HG03565 (cell line): ENCODE measurements at regions not wholly inside any gene's neighbourhood (a gene's known extent, or its start where the extent isn't known, plus 50 kb on each side); places are given as distances from the start of the nearest gene placed in this dataset.
A peak's percentile ranks its signal among the peaks of the same experiment; 100 is the strongest.
"Not testable (repeated sequence)": the region's sequence is repeated elsewhere in the genome, so short reads cannot be mapped to it uniquely, and the experiment has no call there.

Source experiments
- ATAC-seq: cut with Tn5 transposase; IDR thresholded peaks from one replicate; pipeline ENCODE4 v1.9.1; 2021; ENCODE audit warnings: mild to moderate bottlenecking, moderate library complexity; ENCODE audit not compliant: unreplicated experiment

GRCh38 chr21:14687268-14687625 lies 141.1 kb upstream of the SAMSN1 start:
- ATAC-seq = peak; percentile 57

- ATAC-seq = peak; percentile 37
These were observed 140.6 kb upstream of the SAMSN1 start for GRCh38 chr21:14686466-14687267.

DNA sequence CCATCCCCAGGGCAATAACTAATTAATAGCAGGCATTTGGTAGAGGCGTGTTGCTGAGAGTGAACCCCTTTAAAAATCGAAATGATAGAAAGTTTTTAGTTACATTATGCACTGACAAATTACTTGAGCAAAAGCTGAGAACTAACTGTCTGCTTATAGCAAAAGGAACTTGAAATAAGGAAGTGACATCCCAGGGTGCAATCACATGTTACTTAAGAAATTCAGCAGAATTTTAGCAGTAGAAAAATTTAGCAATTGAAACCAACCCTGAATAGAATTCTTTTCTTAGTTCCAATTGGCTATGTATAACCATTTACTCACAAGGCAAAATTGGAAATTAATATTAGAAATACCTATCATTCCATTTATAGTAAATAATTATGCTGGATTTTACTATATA lies 139.5 kb upstream of the SAMSN1 start:
- ATAC-seq = no peak

DNA sequence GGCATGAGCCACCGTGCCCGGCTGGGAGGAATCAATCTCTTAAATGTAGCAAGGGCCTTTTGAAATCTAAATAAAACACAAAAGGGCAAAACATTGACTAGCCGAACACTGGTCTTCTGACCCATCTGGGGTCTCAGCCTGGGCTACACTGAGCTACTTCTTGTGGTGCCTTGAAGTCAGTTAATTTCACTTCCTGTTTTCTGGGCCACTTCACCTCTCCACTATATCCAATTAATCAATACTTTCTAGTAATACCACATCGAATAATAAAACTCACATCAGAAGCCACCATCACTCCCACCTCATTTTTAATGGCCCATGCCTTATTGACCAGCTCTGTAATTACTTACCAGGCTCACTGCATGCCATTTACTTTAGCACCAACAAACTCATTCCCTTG lies 138.0 kb upstream of the SAMSN1 start:
- ATAC-seq = no peak

GRCh38 chr21:14683063-14683462 lies 136.9 kb upstream of the SAMSN1 start:
- ATAC-seq = no peak

DNA sequence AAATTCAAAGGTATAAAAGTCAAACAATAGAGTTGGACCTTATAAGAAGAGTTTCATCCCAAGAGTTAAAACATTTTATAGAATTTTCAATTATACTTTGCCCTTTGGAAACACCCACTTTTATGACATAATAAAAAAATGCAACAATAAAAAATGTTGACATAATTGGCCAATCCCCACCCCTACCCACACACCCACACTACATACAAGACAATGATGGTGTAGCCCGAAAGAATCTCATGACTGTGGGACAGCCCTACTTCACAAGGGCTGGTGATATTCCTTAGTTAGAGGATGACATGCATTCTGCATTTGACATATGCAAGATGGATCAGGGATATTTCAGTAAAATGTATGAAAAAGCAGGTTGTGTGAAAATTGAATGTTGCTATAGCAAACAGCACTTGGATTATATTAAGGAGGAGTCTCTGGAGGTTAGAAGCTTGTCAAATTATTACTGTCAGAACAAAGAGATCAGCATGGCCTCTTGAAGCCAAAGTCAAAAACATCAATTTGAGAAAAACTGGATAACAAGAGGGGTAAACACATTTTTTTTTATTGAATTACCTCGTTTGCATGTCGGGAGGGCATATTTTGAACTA lies 133.0 kb upstream of the SAMSN1 start:
- ATAC-seq = no peak

DNA sequence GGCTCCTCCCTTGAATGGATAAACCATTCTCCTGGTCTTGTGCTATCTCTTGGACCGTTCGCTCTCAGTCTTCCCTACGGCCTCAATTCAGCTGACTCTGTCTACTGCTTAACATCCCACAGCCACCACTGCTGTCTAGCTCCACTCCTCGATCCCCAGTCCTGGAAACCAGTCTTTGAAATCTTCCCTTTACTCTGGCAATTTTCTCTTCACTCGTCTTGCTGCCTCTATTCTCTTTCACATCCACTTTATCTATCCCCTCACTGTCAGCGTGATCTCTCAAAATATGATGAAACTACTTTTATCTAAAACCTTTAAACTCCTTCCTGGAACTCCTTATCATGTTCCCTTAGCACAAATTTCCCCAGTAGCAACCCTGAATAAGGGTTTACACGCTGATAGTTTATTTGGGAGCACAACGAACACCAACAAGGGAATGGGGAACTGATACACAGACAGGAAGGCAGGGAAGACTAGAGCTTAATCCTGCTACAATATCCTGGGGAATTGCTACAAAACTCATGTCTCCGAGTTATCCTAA lies 131.6 kb upstream of the SAMSN1 start:
- ATAC-seq = no peak

GRCh38 chr21:14677013-14677412 lies 130.9 kb upstream of the SAMSN1 start:
- ATAC-seq = no peak

DNA sequence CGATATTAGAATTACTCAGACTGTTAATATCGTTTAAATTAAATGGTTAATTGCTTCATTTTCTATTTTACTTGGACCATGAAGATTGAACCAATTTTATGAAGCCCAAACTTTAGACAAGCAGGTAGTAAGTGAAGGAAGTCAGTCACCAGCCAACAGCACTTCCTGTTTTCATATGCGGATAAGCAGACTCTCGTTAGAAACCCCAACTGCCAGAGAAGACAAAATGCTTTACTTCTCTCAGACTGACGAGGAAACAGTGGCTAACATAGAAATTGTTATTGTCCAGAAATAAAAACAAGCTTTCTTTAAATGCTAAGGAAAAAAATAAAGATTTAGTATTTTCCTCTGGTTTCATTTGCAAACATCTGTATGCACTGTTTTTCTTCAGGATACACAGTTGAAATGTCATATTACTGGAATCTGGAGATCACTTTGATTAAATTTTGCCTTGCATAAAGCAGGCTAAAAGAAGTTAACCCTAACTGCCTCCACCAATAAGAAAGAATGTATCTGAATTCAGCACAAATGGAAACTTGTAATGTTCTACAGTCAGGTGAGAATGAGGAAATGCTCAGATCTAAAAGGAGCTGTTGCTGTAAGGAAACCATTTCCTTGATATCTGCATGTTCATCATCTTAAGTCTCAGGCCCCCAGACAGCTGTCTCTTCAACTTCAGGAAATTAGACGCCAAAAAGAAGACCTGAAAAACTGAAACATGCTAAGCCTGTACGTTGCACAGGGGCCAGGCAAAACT lies 129.8 kb upstream of the SAMSN1 start:
- peak; percentile 48 for ATAC-seq

- no peak for ATAC-seq
These were observed 127.5 kb upstream of the SAMSN1 start for GRCh38 chr21:14673649-14674048.

GRCh38 chr21:14672466-14672865 lies 126.4 kb upstream of the SAMSN1 start:
- ATAC-seq = no peak

DNA sequence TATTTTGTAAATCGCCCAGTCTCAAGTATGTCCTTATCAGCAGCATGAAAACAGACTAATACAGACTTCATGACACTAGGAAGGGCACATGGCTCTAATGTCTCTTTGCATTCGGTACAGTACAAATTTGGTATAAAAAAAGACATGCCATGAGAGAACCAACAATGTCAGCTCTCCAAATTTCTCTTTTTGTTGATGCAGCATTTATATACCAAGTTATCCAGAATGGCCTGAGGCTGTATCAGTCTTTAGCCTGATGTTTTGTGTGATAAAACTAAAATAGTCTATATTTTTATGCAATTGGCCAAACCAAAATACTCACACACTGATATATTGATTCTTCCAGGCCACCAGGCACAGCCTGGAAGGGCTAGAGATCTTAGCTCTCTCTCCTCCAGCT lies 124.3 kb upstream of the SAMSN1 start:
- no peak for ATAC-seq

DNA sequence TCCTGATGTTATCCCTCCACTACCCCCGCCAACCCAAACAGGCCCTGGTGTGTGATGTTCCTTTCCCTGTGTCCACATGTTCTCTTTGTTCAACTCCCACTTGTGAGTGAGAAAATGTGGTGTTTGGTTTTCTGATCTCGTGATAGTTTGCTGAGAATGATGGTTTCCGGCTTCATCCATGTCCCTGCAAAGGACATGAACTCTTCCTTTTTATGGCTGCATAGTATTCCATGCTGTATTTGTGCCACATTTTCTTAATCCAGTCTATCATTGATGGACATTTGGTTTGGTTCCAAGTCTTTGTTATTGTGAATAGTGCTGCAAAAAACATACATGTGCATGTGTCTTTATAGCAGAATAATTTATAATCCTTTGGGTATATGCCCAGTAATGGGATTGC lies 123.0 kb upstream of the SAMSN1 start:
- ATAC-seq = not testable (repeated sequence)

GRCh38 chr21:14657241-14658008 lies 111.3 kb upstream of the SAMSN1 start:
- no peak for ATAC-seq

- no peak for ATAC-seq
These were observed 100.8 kb upstream of the SAMSN1 start for GRCh38 chr21:14646893-14647292.

DNA sequence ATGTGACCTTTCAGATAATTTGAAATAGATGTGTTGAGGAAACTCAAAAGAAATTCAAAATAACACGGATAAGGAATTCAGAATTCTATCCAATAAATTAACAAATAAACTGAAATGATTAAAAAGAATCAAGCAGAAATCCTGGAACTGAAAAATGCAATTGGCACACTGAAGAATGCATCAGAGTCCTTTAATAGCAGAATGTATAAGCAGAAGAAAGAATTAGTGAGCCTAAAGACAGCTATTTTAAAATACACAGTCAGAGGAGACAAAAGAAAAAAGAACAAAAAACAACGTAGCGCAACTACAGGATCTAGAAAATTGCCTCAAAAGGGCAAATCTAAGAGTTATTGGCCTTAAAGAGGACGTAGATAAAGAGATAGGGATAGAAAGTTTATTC lies 99.6 kb upstream of the SAMSN1 start:
- ATAC-seq = no peak

- no peak for ATAC-seq
These were observed 86.2 kb upstream of the SAMSN1 start for GRCh38 chr21:14632359-14632758.

DNA sequence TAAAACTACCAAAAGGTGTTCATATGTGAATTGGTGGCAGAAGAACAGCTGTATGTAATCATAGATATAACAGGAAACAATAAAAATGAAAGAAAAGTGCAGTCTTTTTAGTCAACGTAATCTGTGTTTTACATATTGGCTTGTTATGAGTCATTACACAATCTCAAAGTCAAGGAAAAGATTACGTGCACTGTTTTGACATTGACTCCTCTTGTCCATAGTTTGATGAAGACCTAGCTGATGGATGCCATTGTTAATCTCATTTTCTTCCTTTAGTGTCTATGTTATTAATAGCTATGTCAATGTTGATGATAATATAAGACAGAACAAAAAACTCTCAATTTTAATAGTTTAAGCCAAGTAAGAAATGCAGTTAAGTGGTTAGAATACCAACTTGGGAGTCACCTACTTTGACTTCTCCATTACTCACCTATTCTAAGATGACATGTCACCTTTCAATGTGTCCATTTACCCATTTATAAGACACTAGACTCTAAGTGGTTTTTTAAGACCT lies 84.5 kb upstream of the SAMSN1 start:
- peak; percentile 69 for ATAC-seq

GRCh38 chr21:14629461-14629860 lies 83.3 kb upstream of the SAMSN1 start:
- ATAC-seq = no peak

DNA sequence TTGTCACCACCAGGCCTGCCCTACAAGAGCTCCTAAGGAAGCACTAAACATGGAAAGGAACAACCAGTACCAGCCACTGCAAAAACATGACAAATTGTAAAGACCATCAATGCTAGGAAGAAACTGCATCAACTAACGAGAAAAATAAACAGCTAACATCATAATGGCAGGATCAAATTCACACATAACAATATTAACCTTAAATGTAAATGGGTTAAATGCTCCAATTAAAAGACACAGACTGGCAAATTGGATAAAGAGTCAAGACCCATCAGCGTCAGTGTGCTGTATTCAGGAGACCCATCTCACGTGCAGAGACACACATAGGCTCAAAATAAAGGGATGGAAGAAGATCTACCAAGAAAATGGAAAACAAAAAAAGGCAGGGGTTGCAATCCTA lies 77.0 kb upstream of the SAMSN1 start:
- ATAC-seq = not testable (repeated sequence)

- no peak for ATAC-seq
These were observed 74.0 kb upstream of the SAMSN1 start for GRCh38 chr21:14620152-14620551.
